ENCODE measurements at regions not wholly inside any gene's neighbourhood (a gene's known extent, or its start where the extent isn't known, plus 50 kb on each side); places are given as distances from the start of the nearest gene placed in this dataset.

GRCh38 chr18:64993695-64994094 is 757.1 kb upstream of the CDH7 start:
- peaks cover 9% of the 10 kb centered on the region for H3K4me1 ChIP-seq (ENCODE audit: low read depth, poor library complexity, severe bottlenecking)
- H2AFZ ChIP-seq (ENCODE audit: low read depth), result peak overlapping the region; percentile 84
- peak overlapping the region; percentile 77 for H3K27ac ChIP-seq
- H3K27me3 ChIP-seq (ENCODE audit: insufficient read depth, low read depth), result no peaks in the 10 kb centered on the region
- no peaks in the 10 kb centered on the region for H3K79me2 ChIP-seq (ENCODE audit: insufficient read depth, low read depth)
- peak overlapping the region; percentile 32 for H3K4me3 ChIP-seq (IDR thresholded peaks at IDR 0.05; ENCODE audit: insufficient read depth, low read depth, low read length)
- no peaks in the 10 kb centered on the region for H3K36me3 ChIP-seq (ENCODE audit: insufficient read depth)
- TF ChIP-seq CTCF (conservative IDR thresholded peaks at IDR 0.05; ENCODE audit: low read depth, low read length), result no peak
- H4K20me1 ChIP-seq (ENCODE audit: insufficient read depth), result no peaks in the 10 kb centered on the region
- H3K4me2 ChIP-seq, result peak overlapping the region; percentile 71
- peak overlapping the region; percentile 68 for H3K9ac ChIP-seq

- Histone ChIP-seq H4K20me1 (ENCODE audit: insufficient read depth) (no peaks in the 10 kb centered on the region), H3K27ac (no peak overlapping the region), H3K27me3 (ENCODE audit: insufficient read depth, low read depth) (no peaks in the 10 kb centered on the region), H3K9ac (no peak overlapping the region), H2AFZ (ENCODE audit: low read depth) (no peak overlapping the region), H3K4me2 (peak overlapping the region; percentile 71), H3K79me2 (ENCODE audit: insufficient read depth, low read depth) (no peaks in the 10 kb centered on the region), H3K4me1 (ENCODE audit: low read depth, poor library complexity, severe bottlenecking) (peaks cover 9% of the 10 kb centered on the region), H3K4me3 (IDR thresholded peaks at IDR 0.05; ENCODE audit: insufficient read depth, low read depth, low read length) (no peak overlapping the region), H3K36me3 (ENCODE audit: insufficient read depth) (no peaks in the 10 kb centered on the region)
- no peak for TF ChIP-seq CTCF (conservative IDR thresholded peaks at IDR 0.05; ENCODE audit: low read depth, low read length)
Measured at GRCh38 chr18:64992654-64993053, 758.2 kb upstream of the CDH7 start.

DNA sequence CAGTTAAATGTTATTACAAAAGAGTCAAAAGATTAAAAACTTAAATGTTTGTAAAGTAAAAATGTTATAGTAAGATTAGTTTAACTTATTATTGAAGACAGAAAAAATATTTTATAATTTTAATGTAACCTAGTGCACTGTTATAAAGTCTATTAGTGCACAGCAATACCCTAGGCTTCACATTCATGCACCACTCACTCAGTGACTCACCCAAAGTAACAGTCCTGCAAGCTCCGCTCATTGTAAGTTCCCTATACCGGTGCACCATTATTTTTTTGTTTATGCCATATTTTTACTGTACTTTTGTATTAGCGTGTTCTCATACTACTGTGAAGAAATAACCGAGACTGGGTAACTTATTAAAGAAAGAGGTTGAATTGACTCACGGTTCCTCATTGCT is 759.7 kb upstream of the CDH7 start:
- Histone ChIP-seq H3K9ac (no peak overlapping the region), H3K27me3 (ENCODE audit: insufficient read depth, low read depth) (no peaks in the 10 kb centered on the region), H3K36me3 (ENCODE audit: insufficient read depth) (no peaks in the 10 kb centered on the region), H3K4me3 (IDR thresholded peaks at IDR 0.05; ENCODE audit: insufficient read depth, low read depth, low read length) (no peak overlapping the region), H4K20me1 (ENCODE audit: insufficient read depth) (no peaks in the 10 kb centered on the region), H3K79me2 (ENCODE audit: insufficient read depth, low read depth) (no peaks in the 10 kb centered on the region), H3K4me1 (ENCODE audit: low read depth, poor library complexity, severe bottlenecking) (peaks cover 9% of the 10 kb centered on the region), H3K27ac (no peak overlapping the region), H3K4me2 (no peak overlapping the region), H2AFZ (ENCODE audit: low read depth) (no peak overlapping the region)
- TF ChIP-seq CTCF (conservative IDR thresholded peaks at IDR 0.05; ENCODE audit: low read depth, low read length), result no peak

DNA sequence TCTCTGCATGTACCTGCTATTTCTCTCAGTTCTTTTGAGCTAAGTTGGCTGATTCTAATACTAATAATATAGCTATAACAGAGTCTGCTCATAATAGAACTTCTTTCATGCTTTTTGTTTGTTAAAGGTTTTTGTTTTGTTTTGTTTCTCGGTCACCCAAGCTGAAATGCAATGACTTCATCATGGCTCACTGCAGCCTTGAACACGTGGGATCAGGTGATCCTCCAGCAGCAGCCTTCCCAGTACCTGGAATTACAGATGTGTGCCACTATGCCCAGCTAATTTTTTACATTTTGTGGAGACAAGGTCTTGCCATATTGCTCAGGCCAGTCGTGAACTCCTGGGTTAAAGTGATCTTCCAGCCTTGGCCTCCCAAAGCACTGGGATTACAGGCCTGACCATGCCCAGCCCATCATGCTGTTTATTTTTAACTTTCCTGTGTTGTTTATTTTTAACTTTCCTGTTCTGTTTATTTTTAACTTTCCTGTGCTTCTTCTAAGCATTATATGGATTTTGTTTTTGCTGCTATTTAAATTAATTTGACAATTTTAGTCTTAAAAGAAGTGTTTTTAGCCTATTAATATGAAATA is 763.8 kb upstream of the CDH7 start:
- H4K20me1 ChIP-seq (ENCODE audit: insufficient read depth), result no peaks in the 10 kb centered on the region
- no peak overlapping the region for H3K27ac ChIP-seq
- H3K79me2 ChIP-seq (ENCODE audit: insufficient read depth, low read depth), result no peaks in the 10 kb centered on the region
- no peaks in the 10 kb centered on the region for H3K4me1 ChIP-seq (ENCODE audit: low read depth, poor library complexity, severe bottlenecking)
- no peak overlapping the region for H3K9ac ChIP-seq
- H2AFZ ChIP-seq (ENCODE audit: low read depth), result no peak overlapping the region
- H3K36me3 ChIP-seq (ENCODE audit: insufficient read depth), result no peaks in the 10 kb centered on the region
- no peak overlapping the region for H3K4me3 ChIP-seq (IDR thresholded peaks at IDR 0.05; ENCODE audit: insufficient read depth, low read depth, low read length)
- no peak for TF ChIP-seq CTCF (conservative IDR thresholded peaks at IDR 0.05; ENCODE audit: low read depth, low read length)
- H3K27me3 ChIP-seq (ENCODE audit: insufficient read depth, low read depth), result no peaks in the 10 kb centered on the region
- no peak overlapping the region for H3K4me2 ChIP-seq

Data from KMS-11 (cell line).